Cerebellar cortex (tissue), 1 donor: ENCODE measurements at regions not wholly inside any gene's neighbourhood (a gene's known extent, or its start where the extent isn't known, plus 50 kb on each side); places are given as distances from the start of the nearest gene placed in this dataset.
"Not testable (repeated sequence)": the region's sequence is repeated elsewhere in the genome, so short reads cannot be mapped to it uniquely, and the experiment has no call there.

Experiments
- DNase-seq: peaks from one replicate; pipeline ENCODE4 v3.0.0-alpha.2; 2015; ENCODE audit warnings: low spot score

DNA sequence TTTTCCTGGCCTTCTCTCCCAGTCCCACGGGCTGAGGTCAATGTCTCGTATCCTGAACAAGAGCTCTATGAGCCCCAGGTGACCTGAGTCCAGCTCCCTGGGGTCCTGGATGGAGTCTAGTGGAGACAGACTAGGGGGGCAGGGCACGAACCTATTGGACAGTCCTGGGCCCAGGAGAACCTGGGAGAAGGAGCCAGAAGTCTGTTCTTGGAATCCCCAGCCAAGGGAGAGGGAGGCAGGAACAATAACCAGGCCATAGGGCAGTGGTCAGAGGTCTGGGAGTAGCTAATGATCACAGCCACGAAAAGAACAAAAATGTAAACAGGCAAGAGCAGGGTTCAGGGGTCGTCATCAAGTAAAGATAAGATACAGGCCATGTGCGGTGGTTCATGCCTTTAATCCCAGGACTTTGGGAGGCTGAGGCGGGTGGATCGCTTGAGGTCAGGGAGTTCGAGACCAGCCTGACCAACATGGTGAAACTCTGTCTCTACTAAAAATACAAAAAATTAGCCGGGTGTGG is 60.8 kb downstream of the COPRS start:
- DNase-seq = no peak

DNA sequence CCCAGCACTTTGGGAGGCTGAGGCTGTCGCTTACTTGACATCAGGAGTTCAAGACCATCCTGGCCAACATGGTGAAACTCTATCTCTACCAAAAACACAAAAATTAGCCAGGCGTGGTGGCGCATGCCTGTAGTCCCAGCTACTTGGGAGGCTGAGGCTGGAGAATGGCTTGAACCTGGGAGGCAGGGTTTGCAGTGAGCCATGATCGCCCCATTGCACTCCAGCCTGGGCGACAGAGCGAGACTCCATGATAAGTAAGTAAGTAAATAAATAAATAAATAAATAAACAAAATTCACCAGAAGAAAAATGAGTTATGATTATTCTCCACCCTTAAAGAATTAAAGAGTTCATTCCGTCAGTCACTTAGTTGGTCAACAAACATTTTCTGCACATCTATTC is 63.1 kb downstream of the COPRS start:
- not testable (repeated sequence) for DNase-seq

DNA sequence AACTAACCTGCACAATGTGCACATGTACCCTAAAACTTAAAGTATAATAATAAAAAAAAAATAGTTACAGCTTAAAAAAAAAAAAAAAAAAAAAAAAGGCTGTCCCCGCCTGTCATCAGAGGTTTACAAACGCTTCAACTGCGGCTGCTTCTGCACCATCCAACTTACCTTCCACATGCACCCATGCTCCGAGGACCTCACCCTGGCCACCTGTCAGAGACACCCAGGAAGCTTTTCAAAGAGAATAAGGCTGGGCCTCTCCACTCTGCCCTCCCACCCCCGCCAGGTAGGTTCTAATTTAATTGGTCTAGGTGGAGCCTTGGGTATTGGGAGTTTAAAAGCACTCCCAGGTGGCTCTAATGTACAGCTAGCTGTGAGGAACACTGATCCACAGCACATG is 64.9 kb downstream of the COPRS start:
- no peak for DNase-seq

DNA sequence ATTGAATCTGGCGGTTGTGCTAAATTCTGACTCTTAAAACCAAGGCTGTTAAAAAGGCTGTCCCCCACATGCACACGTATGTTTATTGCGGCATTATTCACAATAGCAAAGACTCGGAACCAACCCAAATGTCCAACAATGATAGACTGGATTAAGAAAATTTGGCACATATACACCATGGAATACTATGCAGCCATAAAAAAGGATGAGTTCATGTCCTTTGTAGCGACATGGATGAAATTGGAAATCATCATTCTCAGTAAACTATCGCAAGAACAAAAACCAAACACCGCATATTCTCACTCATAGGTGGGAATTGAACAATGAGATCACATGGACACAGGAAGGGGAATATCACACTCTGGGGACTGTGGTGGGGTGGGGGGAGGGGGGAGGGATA is 65.4 kb downstream of the COPRS start:
- DNase-seq = not testable (repeated sequence)

DNA sequence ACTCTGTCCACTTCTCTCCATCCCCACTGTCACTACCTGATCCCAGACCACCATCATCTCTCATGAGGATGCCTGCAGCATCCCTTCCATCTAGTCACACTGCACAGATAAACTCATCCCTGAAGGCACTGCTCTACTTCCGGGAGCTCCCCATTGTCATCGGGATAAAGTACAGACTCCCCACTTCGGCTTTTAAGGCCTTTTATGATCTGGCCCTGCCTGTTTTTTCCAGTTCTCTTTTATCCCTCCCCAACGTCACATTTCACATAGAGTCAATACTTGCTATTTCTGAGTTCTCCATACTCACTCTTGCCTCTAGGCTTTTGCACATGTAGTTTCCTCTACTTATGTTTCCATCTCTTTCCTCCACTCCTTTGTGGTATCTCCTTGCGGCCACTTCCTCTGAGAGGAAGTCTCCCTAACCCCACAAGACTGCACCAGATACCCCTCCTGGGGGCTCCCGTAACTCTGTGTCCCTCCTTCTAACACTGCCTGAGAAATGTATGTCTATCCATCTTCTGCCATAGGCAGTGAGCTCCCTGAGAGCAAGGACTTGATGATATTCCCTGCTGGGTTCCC is 66.9 kb downstream of the COPRS start:
- DNase-seq = no peak

DNA sequence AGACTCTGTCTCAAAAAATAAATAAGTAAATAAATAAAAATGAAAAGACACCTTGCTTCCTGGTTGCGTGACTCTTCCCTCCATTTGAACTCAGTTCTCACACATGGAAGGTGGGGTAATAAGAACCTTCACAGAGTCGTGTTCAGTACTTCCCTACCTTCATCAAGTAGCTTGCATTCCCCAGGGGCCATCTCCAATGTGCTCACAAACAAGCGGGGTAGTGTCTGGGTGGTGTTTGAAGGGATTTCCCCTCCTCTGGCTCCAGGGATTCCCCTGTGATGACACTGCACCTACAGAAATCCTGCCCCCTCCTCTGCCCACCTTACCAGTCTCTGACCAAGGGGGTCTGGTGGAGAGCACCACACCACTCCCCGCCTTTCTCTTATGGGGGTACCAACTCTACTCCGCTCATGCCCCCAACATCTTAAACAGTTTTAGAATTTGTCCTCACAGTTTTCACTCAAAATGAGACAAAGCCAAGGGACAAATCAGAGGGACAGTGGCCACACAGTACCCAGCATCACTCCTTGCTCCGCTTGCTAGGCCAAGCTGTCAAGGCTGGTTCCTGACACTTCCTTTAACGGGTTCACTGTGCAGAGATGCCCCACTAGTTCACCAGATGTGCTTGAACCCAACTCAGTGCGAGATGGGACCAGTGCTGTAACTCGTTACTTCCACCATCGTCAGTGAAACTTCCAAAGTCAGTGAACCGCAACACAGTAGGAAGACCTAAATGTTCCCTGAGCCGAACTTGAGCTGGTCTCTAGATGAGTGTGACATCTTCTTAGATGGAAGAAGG is 69.1 kb downstream of the COPRS start:
- DNase-seq = no peak

DNA sequence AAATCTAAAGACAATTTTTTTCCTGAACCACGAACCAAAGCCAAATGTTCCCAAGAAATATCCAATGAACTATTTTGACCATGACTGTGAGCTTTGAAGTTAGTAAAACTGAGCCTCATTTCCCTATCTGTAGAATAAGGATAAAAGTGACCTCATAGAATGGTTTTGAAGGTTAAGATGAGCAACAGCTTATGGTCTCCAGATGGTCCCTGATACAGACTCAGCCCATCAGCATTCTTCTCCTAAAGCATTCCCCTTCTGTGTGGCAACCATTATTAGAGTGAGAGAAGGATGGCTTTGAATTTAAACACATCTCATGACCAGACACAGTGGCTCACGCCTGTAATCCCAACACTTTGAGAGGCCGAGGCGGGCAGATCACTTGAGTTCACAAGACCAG is 70.1 kb downstream of the COPRS start:
- no peak for DNase-seq

DNA sequence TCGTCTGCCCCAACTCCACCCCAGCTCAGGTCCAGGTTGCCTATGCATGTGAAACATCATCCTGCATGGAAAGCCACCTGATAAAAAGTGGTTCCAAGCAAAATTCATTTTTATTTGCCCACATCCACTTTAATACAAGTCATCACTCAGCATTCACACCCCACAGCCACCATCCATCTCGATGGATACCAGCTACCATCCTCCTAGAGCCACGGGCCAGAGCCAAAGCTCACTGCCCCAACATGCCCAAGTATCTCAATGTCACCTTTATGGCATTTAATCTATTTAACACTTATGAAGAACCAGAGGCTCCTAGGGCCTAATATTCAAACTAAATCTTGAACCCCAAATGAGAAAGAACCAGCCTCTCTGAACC is 70.5 kb downstream of the COPRS start:
- no peak for DNase-seq

DNA sequence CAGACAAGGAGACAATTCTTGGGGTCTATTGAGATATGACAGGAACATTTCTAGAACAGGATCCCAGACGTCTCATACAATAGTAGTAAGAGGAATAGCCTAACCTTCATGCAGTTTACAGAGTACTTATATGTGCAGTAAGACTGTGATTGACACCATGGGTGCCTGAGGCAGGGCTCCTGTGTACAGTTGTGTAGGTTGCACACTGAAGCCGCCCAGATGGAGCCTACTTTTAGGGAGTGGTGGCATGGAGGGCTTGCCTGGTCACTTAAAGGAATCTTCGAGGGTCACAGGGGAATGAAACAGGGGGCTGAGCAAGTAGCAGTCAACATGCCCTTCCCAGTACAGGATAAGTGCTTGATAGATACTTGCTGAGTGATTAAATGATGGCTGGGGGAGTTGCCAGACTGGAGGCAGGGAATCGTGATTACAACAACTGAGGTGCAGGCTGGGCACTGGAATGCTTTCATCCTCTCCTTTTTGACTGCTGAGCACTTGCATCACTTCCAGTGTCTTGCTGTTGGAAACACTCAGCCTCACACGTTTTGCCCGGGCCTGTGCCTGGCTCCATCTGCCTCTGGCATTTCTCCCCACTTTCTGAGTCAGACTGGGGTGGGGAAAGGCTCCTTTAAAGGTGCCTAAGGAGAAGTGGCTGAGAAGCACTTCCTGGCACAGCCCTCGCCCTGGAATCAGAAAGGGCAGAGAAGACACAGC is 71.0 kb downstream of the COPRS start:
- peak; percentile 79 for DNase-seq

DNA sequence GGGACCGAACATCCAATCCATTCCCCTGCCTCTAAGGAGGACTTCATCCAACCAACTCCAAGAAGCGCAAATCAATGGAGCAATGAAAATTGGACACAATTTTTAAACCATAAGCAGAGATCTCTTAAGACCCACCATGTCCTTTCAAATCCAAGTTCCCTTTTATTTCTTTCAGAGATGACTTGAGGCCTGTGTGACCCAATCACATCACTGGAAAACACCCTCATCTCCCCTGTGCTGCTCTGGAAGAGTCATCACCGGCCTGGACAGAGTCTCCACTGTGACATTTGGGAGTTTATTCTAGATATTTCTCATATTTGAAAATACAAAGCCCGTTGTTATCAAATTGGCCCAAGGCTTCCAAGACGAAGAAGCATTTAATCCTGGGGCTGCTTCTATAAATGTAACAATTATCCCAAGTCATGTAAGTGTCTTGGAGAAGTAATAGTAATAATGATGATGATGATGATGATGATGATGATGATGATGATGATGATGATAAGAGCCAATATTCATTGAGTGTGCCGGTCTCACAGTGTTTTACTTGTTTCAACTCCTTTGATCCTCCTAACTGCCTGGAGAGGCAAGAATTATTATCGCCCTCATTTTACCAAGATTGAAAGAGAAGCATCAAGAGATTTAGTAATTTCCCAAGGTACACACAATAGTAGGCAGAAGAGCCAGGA is 72.1 kb downstream of the COPRS start:
- no peak for DNase-seq

DNA sequence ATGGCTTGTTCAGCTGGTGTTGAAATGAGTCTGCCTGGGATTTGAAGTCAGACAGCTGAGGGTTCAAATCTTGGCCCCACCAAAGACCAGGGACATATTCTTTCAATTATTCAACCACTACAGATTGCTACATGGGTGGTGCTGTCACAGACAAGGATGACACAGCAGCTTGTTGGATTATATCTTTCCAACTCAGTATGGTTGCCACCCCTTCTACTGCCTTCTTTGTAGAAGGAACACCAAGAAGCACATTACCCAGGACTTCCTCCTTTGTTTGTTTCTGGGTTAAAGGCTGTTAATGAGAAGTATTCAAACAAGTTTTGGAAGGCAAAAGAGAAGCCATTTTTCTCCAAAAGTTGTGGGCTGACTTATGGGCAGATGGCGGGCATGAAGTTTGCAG is 78.6 kb downstream of the COPRS start:
- no peak for DNase-seq

DNA sequence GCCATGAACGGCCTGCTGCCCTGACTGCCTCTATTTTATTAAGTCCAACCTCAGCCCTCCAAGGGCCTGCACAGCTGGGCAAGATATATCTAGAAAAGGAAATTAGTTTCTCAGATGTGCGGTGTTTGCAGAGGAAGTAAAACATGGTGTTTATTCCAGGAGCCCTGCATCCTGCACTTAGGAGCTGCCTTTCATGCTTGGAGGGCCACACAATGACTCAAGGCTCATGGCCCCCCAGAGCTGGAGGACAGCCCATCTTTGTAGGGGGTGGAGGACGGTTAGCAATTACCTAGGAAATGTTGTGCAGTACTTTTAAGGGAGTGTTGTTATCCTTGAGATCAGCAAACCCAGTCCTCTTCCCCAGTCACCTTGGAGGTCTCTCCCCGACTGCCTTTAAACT is 80.5 kb downstream of the COPRS start:
- DNase-seq = no peak

DNA sequence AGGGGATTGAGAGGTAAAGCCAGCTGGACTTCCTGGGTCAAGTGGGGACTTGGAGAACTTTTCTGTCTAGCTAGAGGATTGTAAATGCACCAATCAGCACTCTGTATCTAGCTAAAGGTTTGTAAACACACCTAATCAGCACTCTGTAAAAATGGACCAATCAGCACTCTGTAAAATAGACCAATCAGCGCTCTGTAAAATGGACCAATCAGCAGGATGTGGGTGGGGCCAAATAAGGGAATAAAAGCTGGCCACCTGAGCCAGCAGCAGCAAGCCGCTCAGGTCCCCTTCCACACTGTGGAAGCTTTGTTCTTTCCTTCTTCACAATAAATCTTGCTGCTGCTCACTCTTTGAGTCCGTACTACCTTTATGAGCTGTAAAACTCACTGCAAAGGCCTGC is 87.7 kb downstream of the COPRS start:
- not testable (repeated sequence) for DNase-seq

DNA sequence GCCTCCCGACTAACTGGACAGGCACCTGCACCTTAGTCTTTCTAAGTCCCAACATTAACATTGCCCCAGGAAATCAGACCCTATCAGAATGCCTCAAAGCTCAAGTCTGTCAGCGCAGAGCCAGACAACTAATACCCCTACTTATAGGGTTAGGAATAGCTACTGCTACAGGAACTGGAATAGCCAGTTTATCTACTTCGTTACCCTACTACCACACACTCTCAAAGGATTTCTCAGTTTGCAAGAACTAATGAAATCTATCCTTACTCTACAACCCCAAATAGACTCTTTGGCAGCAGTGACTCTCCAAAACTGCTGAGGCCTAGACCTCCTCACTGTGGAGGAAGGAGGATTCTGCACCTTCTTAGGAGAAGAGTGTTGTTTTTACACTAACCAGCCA is 88.5 kb downstream of the COPRS start:
- DNase-seq = not testable (repeated sequence)

DNA sequence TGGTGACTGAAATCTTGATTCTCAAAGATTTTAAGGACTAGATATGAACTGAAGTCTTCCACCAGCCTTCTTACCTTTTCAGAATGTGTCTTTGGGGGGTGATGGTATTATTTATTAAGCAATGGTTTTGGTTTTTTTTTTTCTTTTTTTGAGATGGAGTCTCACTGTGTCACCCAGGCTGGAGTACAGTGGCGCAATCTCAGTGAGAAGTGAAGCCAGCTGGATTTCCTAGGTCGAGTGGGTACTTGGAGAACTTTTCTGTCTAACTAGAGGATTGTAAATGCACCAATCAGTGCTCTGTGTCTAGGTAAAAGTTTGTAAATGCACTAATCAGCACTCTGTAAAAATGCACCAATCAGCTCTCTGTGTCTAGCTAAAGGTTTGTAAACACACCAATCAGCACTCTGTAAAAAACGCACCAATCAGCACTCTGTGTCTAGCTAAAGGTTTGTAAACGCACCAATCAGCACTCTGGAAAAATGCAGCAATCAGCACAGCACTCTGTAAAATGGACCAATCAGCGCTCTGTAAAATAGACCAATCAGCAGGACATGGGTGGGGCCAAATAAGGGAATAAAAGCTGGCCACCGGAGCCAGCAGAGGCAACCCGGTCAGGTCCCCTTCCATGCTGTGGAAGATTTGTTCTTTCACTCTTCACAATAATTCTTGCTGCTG is 97.1 kb downstream of the COPRS start:
- not testable (repeated sequence) for DNase-seq

DNA sequence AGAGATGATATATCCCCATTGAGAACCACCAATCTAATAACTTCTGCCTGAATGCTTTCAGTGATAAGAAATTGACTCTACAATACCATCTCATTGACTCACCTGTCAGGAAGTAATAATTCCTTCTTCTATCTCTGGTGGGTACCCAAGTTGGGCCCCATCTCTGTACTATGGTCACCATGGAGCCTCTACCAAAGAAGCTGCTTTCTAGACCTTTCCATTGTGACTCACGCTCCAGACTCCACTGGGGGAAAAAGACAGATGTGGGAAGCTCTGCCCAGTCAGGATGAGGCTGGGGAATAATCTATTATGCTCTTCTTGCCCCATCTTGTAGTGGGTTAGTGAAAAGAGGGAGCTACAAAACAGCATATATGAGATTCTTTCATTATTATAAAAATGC is 100.4 kb downstream of the COPRS start:
- DNase-seq = no peak

DNA sequence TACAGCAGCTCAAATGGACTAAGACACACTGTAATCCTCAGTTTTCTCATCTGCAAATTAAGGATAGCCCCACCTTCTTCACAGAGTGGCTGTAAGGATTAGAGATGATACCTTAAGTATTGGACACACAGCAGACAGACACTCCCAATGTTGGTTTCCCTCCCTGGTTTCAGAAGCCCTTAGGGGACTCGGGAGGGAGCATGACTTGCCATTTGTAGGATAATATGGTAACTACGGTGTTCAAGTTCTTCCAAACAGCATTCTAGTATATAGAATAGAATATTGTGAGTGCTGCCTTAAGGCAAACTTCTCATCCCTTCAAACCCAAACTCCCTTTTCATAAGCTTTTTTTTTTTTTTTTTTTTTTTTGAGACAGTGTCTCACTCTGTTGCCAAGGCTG is 101.9 kb downstream of the COPRS start:
- DNase-seq = no peak

DNA sequence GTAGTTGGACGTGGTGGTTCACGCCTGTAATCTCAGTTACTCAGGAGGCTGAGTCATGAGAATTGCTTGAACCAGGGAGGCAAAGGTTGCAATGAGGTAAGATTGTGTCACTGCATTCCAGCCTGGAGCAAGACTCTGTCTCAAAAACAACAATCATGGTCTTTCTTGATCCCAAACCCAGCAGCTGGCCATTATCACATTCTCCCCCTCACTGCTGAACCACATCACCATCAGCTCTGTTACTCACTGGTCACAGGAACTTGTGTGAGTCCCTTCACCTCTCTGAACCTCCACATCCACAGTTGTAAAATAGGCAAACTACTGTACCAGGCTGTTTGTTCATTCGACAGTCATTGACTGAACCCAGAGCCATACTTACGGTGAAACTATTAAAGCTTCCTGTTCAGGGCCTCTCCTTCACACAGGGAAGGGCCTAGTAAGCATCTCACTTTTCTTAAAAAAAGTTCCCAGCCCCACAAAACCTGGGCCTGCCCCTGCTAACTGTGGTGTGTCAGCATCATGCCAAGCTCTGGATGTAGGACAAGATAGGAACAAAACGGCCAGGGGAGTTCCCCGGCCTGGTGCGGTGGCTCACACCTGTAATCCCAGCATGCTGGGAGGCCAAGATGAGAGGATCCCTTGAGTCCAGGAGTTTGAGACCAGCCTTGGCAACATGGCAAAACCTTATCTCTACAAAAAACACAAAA is 104.7 kb downstream of the COPRS start:
- DNase-seq = no peak

DNA sequence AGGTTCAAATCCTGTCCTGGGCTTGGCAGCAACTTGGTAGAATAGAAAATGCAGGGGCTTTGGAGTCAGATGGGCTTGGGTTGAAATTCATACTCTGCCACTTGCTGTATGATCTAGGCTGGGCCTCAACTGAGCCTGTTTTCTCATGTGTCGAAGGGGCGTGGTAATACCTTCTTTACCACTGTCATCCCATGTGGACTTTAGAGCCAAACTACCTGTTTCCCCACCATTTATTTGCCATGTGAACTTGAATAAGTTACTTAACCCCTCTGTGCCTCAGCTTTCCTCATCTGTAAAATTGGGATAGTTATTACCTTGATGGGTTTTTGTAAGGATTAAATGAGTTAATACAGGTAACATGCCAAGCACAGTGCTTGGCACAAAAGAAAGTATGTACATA is 106.0 kb downstream of the COPRS start:
- DNase-seq = no peak

DNA sequence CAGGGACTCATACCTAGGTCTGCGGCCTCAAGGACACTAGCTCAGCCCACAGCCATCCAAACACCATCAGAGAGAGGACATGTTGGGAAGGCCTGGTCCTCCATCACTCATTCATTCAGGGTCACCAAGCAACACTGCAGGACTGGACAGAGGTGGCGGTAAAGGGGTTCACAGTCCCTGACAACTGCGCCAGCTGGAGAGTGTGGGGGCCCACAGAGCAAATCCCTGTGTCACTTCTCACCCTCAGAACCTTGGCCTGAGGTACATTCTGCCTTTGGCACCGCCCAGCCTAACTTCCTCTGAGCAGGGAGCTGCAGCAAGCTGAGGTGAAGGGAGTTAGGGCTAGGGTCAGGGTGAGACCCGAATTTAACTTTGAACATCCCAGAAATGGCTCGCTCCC is 106.5 kb downstream of the COPRS start:
- no peak for DNase-seq

DNA sequence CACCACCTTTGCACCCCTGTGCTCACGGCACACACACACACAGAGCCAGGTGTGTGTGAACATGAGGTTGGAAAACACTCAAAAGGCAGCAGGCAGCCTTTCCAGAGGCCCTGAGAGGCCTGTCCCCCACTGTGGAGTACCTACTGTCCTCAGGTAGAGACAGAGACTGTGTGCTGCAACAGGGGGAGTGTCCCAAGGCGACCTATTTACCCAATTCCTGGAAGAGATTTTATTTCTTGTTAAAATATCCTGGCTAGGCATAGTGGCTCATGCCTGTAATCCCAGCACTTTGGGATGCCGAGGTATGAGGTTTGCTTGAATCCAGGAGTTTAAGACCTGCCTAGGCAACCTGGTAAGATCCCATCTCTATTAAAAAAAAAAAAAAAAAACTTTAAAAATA is 108.5 kb downstream of the COPRS start:
- no peak for DNase-seq
